HG02938 (cell line): ENCODE measurements at regions not wholly inside any gene's neighbourhood (a gene's known extent, or its start where the extent isn't known, plus 50 kb on each side); places are given as distances from the start of the nearest gene placed in this dataset.

Source experiments
- ATAC-seq: cut with Tn5 transposase; IDR thresholded peaks from one replicate; pipeline ENCODE4 v1.9.1; 2021; ENCODE audit warnings: mild to moderate bottlenecking, moderate library complexity; ENCODE audit not compliant: unreplicated experiment

GRCh38 chr11:92812841-92813240, 156.6 kb upstream of the MTNR1B start:
- no peak for ATAC-seq

DNA sequence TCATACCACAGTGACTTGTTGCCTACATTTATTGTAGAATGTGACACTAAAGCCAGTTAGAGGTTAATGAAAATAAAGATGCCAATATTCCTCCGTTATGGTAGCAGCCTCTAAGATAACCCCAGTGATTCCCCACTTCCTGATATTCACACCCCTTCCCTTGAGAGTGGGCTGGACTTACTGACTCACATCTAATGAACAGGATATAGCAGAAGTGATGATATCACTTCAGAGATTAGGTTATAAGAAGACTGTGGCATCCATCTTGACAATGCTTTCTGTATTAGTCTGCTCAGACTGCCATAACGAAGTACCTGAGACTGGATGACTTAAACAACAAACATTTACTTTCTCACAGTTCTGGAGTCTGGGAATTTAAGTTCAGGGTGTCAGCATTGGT, 149.6 kb upstream of the MTNR1B start:
- ATAC-seq: no peak

- no peak for ATAC-seq
Observed at GRCh38 chr11:92820860-92821259, 148.6 kb upstream of the MTNR1B start.

DNA sequence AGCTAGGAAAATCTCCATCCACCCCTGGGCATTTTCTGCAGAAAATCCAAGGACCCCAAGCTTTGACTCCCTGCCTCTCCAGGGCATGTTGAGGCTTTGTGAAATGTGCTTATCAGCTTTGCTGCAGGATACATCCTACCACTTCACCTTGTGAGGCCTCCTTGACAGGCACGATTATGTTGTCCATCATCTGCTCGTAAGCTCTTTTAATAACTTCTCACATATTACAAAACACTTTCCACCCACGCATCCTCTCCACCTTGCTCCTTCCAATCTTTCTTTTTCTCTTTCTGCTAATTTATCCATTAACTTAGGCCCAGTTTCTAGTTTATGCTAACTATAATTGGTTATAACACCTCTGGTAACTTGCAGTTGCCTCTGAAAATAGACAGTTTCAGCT, 147.0 kb upstream of the MTNR1B start:
- no peak for ATAC-seq

DNA sequence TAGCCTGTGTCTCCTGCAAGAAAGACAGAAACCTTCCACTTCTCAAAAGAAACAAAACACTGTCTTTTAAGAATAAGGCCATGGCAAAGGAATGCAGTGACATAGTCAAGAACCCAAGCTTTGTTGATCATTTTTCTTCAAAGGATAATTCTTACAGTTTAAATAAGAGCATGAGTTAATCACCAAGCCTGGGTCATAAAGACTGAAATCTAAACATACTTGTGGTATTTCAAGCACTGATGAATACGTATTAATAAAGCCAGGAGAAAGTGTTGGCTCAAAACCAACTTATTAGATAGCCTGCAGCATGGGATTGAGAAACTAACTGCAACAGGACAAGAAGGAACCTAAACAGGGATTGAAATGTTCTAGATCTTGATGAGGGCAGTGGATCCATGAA, 143.3 kb upstream of the MTNR1B start:
- no peak for ATAC-seq

DNA sequence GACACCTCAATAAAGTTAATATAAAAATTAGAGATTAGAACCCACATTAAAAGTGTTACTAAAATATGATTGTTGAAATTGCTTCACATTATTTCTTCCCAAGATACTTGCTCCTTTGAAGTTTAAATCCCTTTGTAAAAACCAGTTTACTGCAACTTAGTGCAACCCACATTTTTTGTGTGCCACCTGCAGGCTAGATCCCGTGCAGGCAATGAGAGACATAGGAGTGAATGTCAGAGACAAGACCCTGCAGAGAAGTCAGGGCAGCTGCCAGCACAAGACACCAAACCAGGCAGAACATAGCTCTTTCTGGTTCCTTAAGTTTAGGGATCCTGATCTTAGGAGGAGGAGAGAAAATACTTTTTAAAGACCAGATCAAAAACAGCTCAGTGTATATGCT, 142.8 kb upstream of the MTNR1B start:
- no peak for ATAC-seq

DNA sequence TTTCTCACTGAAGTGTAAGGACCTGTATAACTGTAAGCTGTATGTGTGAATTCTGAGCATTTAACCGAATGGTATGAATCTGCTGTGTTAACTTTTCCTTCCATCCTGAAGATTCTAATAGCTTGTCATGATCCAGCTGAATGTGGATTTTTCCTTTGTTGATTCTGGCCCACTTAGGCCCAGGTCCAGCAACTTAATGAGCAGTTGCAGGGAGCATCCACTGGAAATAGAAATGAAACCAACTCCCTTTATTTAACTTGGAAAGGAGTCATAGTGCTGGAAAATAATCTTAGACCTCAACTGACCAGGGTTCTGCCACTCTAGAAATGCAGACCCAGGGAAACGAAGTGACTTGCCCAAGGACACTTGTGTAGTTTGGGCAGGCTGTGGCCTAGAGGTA, 142.3 kb upstream of the MTNR1B start:
- ATAC-seq: no peak

- ATAC-seq: no peak
Observed at GRCh38 chr11:92828556-92828955, 140.9 kb upstream of the MTNR1B start.

GRCh38 chr11:92829121-92829520, 140.3 kb upstream of the MTNR1B start:
- ATAC-seq: no peak

- no peak for ATAC-seq
Observed at GRCh38 chr11:92829671-92830070, 139.8 kb upstream of the MTNR1B start.

- no peak for ATAC-seq
Observed at GRCh38 chr11:92830377-92831155, 138.9 kb upstream of the MTNR1B start.

DNA sequence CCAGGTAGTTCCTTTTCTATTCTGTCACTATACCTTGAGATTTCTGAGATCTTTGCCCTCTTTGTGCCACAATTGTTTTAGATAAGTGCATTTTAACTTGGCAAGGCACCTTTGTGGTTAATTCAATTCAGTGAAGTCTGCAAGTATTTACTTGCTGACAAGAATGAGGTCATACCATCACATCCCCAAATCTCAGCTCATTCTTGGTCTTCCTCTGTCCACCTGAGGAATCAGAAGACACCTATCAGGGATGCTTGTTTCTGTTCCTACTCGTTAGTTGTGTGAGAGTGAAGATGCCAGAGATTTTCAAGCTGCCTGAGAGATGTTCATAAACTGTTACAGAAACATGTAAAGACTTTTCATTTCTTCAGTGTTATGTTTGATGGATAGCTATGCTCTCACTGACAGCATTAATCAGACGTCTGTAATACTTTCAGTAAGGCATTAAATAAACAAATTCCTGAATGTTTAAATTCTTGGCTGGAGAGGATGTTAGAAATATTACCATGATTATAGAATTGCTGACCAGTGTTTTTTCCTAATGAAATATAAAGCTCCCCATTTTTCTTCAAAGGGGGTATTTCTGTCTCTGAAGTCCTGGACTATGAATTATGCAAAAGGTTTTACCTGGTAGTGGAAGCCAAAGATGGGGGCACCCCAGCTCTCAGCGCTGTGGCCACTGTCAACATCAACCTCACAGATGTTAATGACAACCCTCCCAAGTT, 135.0 kb upstream of the MTNR1B start:
- ATAC-seq: no peak

DNA sequence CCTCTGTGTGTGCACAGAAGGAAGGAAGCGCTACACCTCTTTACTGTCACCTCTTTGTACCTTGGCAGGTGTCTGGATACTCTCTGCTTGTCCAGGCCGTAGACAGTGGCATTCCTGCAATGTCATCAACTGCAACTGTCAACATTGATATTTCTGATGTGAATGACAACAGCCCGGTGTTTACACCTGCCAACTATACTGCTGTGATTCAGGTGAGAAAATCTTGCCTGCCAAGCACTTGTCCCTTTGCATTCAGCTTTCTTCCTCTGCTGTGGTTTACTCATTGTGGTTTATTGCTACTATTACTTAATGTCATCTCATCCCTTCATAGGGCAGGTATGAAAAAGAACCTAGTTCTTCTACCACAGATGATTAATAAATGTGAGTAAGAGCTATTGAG, 131.9 kb upstream of the MTNR1B start:
- no peak for ATAC-seq

GRCh38 chr11:92838759-92839310, 130.6 kb upstream of the MTNR1B start:
- ATAC-seq: no peak

DNA sequence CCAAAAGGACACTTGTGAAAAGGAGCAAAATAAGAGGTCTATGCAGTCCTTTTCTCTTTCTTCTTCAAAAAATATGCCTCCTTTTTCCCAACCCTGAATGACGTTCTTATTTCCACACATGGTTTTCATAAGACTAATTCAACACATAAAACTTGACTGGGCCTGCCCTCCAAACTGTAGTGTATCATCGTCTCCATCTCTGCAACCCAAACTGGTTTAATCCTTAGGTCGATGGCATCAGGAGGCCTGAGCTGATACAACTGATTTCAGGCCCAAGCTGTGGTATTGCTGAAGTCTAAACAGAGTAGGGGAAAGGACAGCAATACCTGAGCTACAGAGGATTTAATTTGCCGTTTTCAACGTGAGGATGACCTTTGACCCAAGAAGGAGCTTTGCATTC, 130.0 kb upstream of the MTNR1B start:
- ATAC-seq: no peak

DNA sequence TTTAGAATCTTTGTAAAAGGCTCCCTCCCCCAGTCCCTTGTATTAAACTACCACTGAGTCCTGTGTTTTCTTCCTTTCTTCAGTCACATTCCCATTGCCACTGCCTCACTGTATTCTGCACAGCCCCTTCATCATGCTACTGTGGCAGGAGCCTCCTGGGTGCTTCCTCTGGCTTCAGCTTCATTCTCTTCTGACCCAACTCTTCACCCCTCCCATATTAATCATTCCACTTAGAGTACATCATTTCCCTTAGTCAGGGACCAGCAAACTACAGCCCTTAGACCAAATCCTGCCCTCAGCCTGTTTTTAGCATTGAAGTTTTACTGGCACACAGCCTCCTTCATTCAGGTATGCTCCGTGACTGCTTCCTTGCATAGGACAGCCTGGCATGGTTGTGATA, 127.7 kb upstream of the MTNR1B start:
- no peak for ATAC-seq

DNA sequence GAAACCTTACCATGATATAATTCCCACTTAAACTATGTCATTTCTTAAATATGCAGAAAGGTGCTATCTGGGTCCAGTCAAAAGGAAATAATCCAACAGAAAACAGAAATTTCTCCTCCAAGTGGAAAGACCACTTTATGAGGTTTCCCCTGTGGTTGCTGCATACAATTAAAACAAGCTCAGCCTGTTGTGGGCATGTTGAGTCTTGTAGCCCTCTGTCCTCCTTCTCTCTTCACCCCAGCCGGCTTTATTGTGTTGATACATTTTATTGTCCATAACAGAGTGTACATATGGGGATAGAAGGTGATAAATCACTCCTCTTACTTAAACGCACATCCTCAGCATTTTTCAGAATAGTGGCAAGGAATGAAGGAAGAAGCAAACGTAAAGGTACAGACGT, 126.0 kb upstream of the MTNR1B start:
- no peak for ATAC-seq

DNA sequence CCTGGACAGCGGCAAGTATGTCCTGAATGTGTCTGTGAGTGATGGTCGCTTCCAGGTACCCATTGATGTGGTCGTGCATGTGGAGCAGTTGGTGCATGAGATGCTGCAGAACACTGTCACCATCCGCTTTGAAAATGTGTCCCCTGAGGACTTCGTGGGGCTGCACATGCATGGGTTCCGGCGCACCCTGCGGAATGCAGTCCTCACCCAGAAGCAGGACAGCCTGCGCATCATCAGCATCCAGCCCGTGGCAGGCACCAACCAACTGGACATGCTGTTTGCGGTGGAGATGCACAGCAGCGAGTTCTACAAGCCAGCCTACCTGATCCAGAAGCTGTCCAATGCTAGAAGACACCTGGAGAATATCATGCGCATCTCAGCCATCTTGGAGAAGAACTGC, 125.3 kb upstream of the MTNR1B start:
- no peak for ATAC-seq

- ATAC-seq: no peak
Observed at GRCh38 chr11:92845390-92845789, 124.1 kb upstream of the MTNR1B start.

GRCh38 chr11:92845805-92846204, 123.6 kb upstream of the MTNR1B start:
- no peak for ATAC-seq

- ATAC-seq: no peak
Observed at GRCh38 chr11:92846491-92847125, 122.8 kb upstream of the MTNR1B start.

GRCh38 chr11:92848578-92848977, 120.9 kb upstream of the MTNR1B start:
- ATAC-seq: no peak
